DND-41 (cell line): ENCODE measurements at regions not wholly inside any gene's neighbourhood (a gene's known extent, or its start where the extent isn't known, plus 50 kb on each side); places are given as distances from the start of the nearest gene placed in this dataset.

Source experiments
- ATAC-seq: fragments of 200-7000 bp; cut with Tn5 transposase; 3 replicates; pipeline ENCODE4 v1.9.1; 2021; ENCODE audit warnings: low read depth; ENCODE audit not compliant: insufficient read depth
- DNase-seq: peaks from one replicate; pipeline ENCODE4 v3.0.0-alpha.2; 2020
- H2AFZ ChIP-seq: 2 replicates; pipeline ENCODE4 v1.6.0; 2012; ENCODE audit warnings: low read depth, low read length
- H3K27ac ChIP-seq: 2 replicates; pipeline ENCODE4 v1.5.1; 2012; ENCODE audit warnings: low read length, inconsistent platforms
- H3K27me3 ChIP-seq: fragments of 200-600 bp; sonication (generic); 2 replicates; pipeline ENCODE4 v1.6.0; 2012; ENCODE audit warnings: low read length, mild to moderate bottlenecking, inconsistent platforms; ENCODE audit not compliant: insufficient read depth, poor library complexity
- H3K36me3 ChIP-seq: 2 replicates; pipeline ENCODE4 v1.5.1; 2012; ENCODE audit warnings: low read length, inconsistent platforms; ENCODE audit not compliant: insufficient read depth
- H3K4me1 ChIP-seq: 2 replicates; pipeline ENCODE4 v1.5.1; 2012; ENCODE audit warnings: mild to moderate bottlenecking, low read length; ENCODE audit not compliant: insufficient read depth
- H3K4me2 ChIP-seq: 2 replicates; pipeline ENCODE4 v1.6.0; 2012; ENCODE audit warnings: mild to moderate bottlenecking, moderate library complexity, low read length, inconsistent platforms; ENCODE audit not compliant: insufficient read depth
- H3K4me3 ChIP-seq, 2 experiments: fragments of 200-600 bp in 1 of 2; shearing (Covaris generic) in 1 of 2; 2 replicates each; pipeline ENCODE4 v1.5.1; 2012 to 2016; ENCODE audit warnings: inconsistent platforms in 2 of 2, low read length in 2 of 2, mild to moderate bottlenecking in 2 of 2, low read depth in 1 of 2, moderate library complexity in 1 of 2
- H3K79me2 ChIP-seq: 2 replicates; pipeline ENCODE4 v1.6.0; 2012; ENCODE audit warnings: low read length, inconsistent platforms; ENCODE audit not compliant: insufficient read depth
- H3K9ac ChIP-seq: 2 replicates; pipeline ENCODE4 v1.6.0; 2012; ENCODE audit warnings: low read depth, mild to moderate bottlenecking, inconsistent platforms, low read length, moderate library complexity
- H3K9me3 ChIP-seq: 2 replicates; pipeline ENCODE4 v1.5.1; 2012; ENCODE audit warnings: low read length, moderate library complexity, mild to moderate bottlenecking, inconsistent platforms; ENCODE audit not compliant: insufficient read depth, severe bottlenecking
- H4K20me1 ChIP-seq: 2 replicates; pipeline ENCODE4 v1.6.0; 2012; ENCODE audit warnings: low read length; ENCODE audit not compliant: insufficient read depth
- CTCF ChIP-seq: IDR thresholded peaks from 2 replicates; pipeline ENCODE4 v1.5.1; 2012; ENCODE audit warnings: borderline replicate concordance, low read length, moderate library complexity, mild to moderate bottlenecking; ENCODE audit not compliant: poor library complexity, severe bottlenecking; ENCODE audit errors: extremely low read depth
- EZH2 ChIP-seq: IDR thresholded peaks from 3 replicates; pipeline ENCODE4 v1.6.1; 2012; ENCODE audit warnings: borderline replicate concordance, low read depth, mild to moderate bottlenecking, moderate library complexity, low read length, inconsistent platforms; ENCODE audit not compliant: severe bottlenecking

- H3K4me1 ChIP-seq: no peaks in the 10 kb centered on the region
Measured at GRCh38 chr9:36762958-36763357, 190.3 kb downstream of the MELK start.

GRCh38 chr9:36763778-36764177, 191.1 kb downstream of the MELK start:
- Histone ChIP-seq H3K27ac (no peak overlapping the region), H3K36me3 (no peaks in the 10 kb centered on the region), H3K4me2 (no peak overlapping the region), H3K27me3 (no peaks in the 10 kb centered on the region), H4K20me1 (peaks cover 3% of the 10 kb centered on the region; the same call in 1 of the 2 replicates), H3K4me3 (no peak overlapping the region), H3K9ac (no peak overlapping the region), H2AFZ (no peak overlapping the region), H3K9me3 (no peaks in the 10 kb centered on the region), H3K79me2 (no peaks in the 10 kb centered on the region), H3K4me1 (no peaks in the 10 kb centered on the region)
- no peak for ATAC-seq
- no peak for TF ChIP-seq EZH2
- TF ChIP-seq CTCF: no peak
- DNase-seq: no peak

More at GRCh38 chr9:36762958-36763357, 190.3 kb downstream of the MELK start:
- Histone ChIP-seq H2AFZ (no peak overlapping the region), H3K27ac (no peak overlapping the region), H3K79me2 (no peaks in the 10 kb centered on the region), H3K9me3 (no peaks in the 10 kb centered on the region), H3K27me3 (no peaks in the 10 kb centered on the region), H4K20me1 (peaks cover 3% of the 10 kb centered on the region; the same call in 1 of the 2 replicates), H3K4me3 (no peak overlapping the region), H3K9ac (no peak overlapping the region), H3K4me2 (no peak overlapping the region), H3K36me3 (no peaks in the 10 kb centered on the region)
- TF ChIP-seq EZH2 (no peak), CTCF (no peak)
- DNase-seq (no peak), ATAC-seq (no peak)

- H3K36me3 ChIP-seq: no peaks in the 10 kb centered on the region
- ATAC-seq: no peak
- no peaks in the 10 kb centered on the region for H3K4me1 ChIP-seq
- no peaks in the 10 kb centered on the region for H3K9me3 ChIP-seq
- H3K27me3 ChIP-seq: no peaks in the 10 kb centered on the region
- TF ChIP-seq EZH2 (no peak), CTCF (no peak)
- no peak overlapping the region for H3K4me3 ChIP-seq
- H3K79me2 ChIP-seq: no peaks in the 10 kb centered on the region
- H2AFZ ChIP-seq: no peak overlapping the region
- H3K27ac ChIP-seq: no peak overlapping the region
- no peak for DNase-seq
- H4K20me1 ChIP-seq: peaks cover 3% of the 10 kb centered on the region; the same call in 1 of the 2 replicates
- no peak overlapping the region for H3K9ac ChIP-seq
- H3K4me2 ChIP-seq: no peak overlapping the region
Measured at GRCh38 chr9:36764364-36765076, 191.8 kb downstream of the MELK start.

- H3K9ac ChIP-seq: no peak overlapping the region
- H3K4me2 ChIP-seq: no peak overlapping the region
- no peaks in the 10 kb centered on the region for H3K9me3 ChIP-seq
- no peaks in the 10 kb centered on the region for H3K27me3 ChIP-seq
- ATAC-seq (no peak), DNase-seq (no peak)
- H3K4me1 ChIP-seq: no peaks in the 10 kb centered on the region
- H4K20me1 ChIP-seq: peaks cover 3% of the 10 kb centered on the region; the same call in 1 of the 2 replicates
- H2AFZ ChIP-seq: no peak overlapping the region
- no peak overlapping the region for H3K4me3 ChIP-seq
- no peak for TF ChIP-seq CTCF
- no peak for TF ChIP-seq EZH2
- H3K36me3 ChIP-seq: no peaks in the 10 kb centered on the region
- no peak overlapping the region for H3K27ac ChIP-seq
- no peaks in the 10 kb centered on the region for H3K79me2 ChIP-seq
Measured at GRCh38 chr9:36765077-36765390, 192.3 kb downstream of the MELK start.
